AG04450 (cell line): ENCODE measurements at regions not wholly inside any gene's neighbourhood (a gene's known extent, or its start where the extent isn't known, plus 50 kb on each side); places are given as distances from the start of the nearest gene placed in this dataset.

Source experiments
- CTCF ChIA-PET: fragments of 300-600, 350-600 bp; formaldehyde crosslinking; extraction: SDS; loops from one replicate; lab custom pipeline; 2022; ENCODE audit warnings: antibody characterized with exemption, inconsistent platforms; lab: Charles Lee
- POLR2A ChIA-PET: fragments of 350-600 bp; formaldehyde crosslinking; extraction: SDS; loops from one replicate; lab custom pipeline; 2021; ENCODE audit warnings: antibody characterized with exemption, inconsistent platforms; lab: Yijun Ruan, JAX
- DNase-seq: peaks from one replicate; pipeline ENCODE4 v3.0.0-alpha.2; 2011; ENCODE audit warnings: low read depth, low spot score
- H3K27ac ChIP-seq: one replicate; pipeline ENCODE4 v1.5.1; 2012; ENCODE audit warnings: low read depth, low read length, control low read depth
- H3K27me3 ChIP-seq: one replicate; pipeline ENCODE4 v1.6.0; 2012; ENCODE audit warnings: low read length; ENCODE audit not compliant: control insufficient read depth, insufficient read depth
- H3K4me3 ChIP-seq: 2 replicates; pipeline ENCODE4 v1.5.1; 2011; ENCODE audit warnings: mild to moderate bottlenecking, low read depth, low read length, control low read depth
- H3K9me3 ChIP-seq: 2 replicates; pipeline ENCODE4 v1.5.1; 2012; ENCODE audit warnings: low read length; ENCODE audit not compliant: control insufficient read depth, insufficient read depth
- CTCF ChIP-seq: IDR thresholded peaks from 2 replicates; pipeline ENCODE4 v1.5.1; 2011; ENCODE audit warnings: low read depth, low read length, control low read depth, inconsistent platforms

GRCh38 chr4:96784336-96784735 lies 944.4 kb downstream of the PDHA2 start:
- Histone ChIP-seq H3K27me3 (no peaks in the 10 kb centered on the region), H3K27ac (no peak overlapping the region), H3K4me3 (no peak overlapping the region), H3K9me3 (no peaks in the 10 kb centered on the region)
- DNase-seq = no peak
- ChIA-PET CTCF (no interaction called here), POLR2A (no interaction called here)
- no peak for TF ChIP-seq CTCF

GRCh38 chr4:96786306-96786705 lies 946.4 kb downstream of the PDHA2 start:
- Histone ChIP-seq H3K27me3 (no peaks in the 10 kb centered on the region), H3K9me3 (no peaks in the 10 kb centered on the region), H3K27ac (no peak overlapping the region), H3K4me3 (no peak overlapping the region)
- ChIA-PET CTCF (no interaction called here), POLR2A (no interaction called here)
- no peak for DNase-seq
- TF ChIP-seq CTCF = no peak

- Histone ChIP-seq H3K27ac (no peak overlapping the region), H3K4me3 (no peak overlapping the region), H3K27me3 (no peaks in the 10 kb centered on the region), H3K9me3 (no peaks in the 10 kb centered on the region)
- DNase-seq = no peak
- TF ChIP-seq CTCF = no peak
- ChIA-PET POLR2A (no interaction called here), CTCF (no interaction called here)
Observed at GRCh38 chr4:96787766-96788165, 947.9 kb downstream of the PDHA2 start.

GRCh38 chr4:96809563-96809962 lies 969.7 kb downstream of the PDHA2 start:
- TF ChIP-seq CTCF = no peak
- no peak overlapping the region for H3K4me3 ChIP-seq
- no peaks in the 10 kb centered on the region for H3K9me3 ChIP-seq
- DNase-seq = no peak
- CTCF ChIA-PET = no interaction called here
- POLR2A ChIA-PET = no interaction called here
- H3K27ac ChIP-seq = no peak overlapping the region
- no peaks in the 10 kb centered on the region for H3K27me3 ChIP-seq

- CTCF ChIA-PET = no interaction called here
- no peak for TF ChIP-seq CTCF
- H3K9me3 ChIP-seq = peaks cover 6% of the 10 kb centered on the region; the same call in 1 of the 2 replicates
- DNase-seq = no peak
- no peaks in the 10 kb centered on the region for H3K27me3 ChIP-seq
- no peak overlapping the region for H3K27ac ChIP-seq
- POLR2A ChIA-PET = no interaction called here
- H3K4me3 ChIP-seq = no peak overlapping the region
Observed at GRCh38 chr4:96827086-96827485, 987.2 kb downstream of the PDHA2 start.
